Lower lobe of right lung (tissue), 2 donors: ENCODE measurements at regions not wholly inside any gene's neighbourhood (a gene's known extent, or its start where the extent isn't known, plus 50 kb on each side); places are given as distances from the start of the nearest gene placed in this dataset.

Experiments
- ATAC-seq, 2 donors: fragments of 200-7000 bp; cut with Tn5 transposase; one replicate each; pipeline ENCODE4 v1.9.1; 2020 to 2022; ENCODE audit warnings: mild to moderate bottlenecking in 2 of 2, moderate library complexity in 2 of 2
- DNase-seq: peaks from one replicate; pipeline ENCODE4 v3.0.0-alpha.2; 2020
- H3K27ac ChIP-seq: fragments of 200-600 bp; one replicate; pipeline ENCODE4 v1.8.0; 2022
- H3K27me3 ChIP-seq: fragments of 200-600 bp; one replicate; pipeline ENCODE4 v1.8.0; 2022; ENCODE audit warnings: low read depth
- H3K36me3 ChIP-seq: fragments of 200-600 bp; one replicate; pipeline ENCODE4 v1.8.0; 2022; ENCODE audit warnings: mild to moderate bottlenecking
- H3K4me1 ChIP-seq: fragments of 200-600 bp; one replicate; pipeline ENCODE4 v1.8.0; 2022
- H3K4me3 ChIP-seq: fragments of 200-600 bp; one replicate; pipeline ENCODE4 v1.8.0; 2022; ENCODE audit warnings: mild to moderate bottlenecking
- H3K9me3 ChIP-seq: fragments of 200-600 bp; one replicate; pipeline ENCODE4 v1.8.0; 2022
- intact Hi-C: fragments of 100-400 bp; cut with DNase I; formaldehyde crosslinking; loops from one replicate; pipeline ENCODE4 v1.11.0; 2022
- TF ChIP-seq, protein P1 (sequence below): fragments of 200-600 bp; IDR thresholded peaks from one replicate; pipeline ENCODE4 v1.8.0; 2022; ENCODE audit warnings: antibody characterized with exemption, mild to moderate bottlenecking
- donor health status: DM: no; HTN: yes; CAD: no; lungs with severe emphysema.

DNA sequence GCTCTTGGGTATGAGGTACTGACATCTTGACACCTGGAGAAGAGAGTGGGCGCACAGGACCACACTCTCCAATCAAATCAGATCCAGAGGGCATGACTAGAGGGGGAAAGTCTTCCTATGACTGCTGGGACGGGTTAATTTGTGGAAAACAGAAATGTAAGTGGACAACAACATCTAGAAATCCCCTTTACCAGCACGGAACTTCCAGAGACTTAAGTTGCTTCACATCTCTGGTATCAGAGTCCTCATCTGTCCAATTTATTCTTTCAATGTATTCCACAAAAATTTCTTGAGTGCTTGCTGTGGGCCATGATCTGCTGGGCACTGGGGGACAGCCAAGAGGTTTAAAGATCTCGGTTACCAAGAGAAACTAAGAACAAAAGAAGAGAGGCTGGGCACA lies 159.2 kb downstream of the COPRS start:
- DNase-seq (no peak), ATAC-seq (no peak)
- H3K4me3 ChIP-seq, result no peak overlapping the region

DNA sequence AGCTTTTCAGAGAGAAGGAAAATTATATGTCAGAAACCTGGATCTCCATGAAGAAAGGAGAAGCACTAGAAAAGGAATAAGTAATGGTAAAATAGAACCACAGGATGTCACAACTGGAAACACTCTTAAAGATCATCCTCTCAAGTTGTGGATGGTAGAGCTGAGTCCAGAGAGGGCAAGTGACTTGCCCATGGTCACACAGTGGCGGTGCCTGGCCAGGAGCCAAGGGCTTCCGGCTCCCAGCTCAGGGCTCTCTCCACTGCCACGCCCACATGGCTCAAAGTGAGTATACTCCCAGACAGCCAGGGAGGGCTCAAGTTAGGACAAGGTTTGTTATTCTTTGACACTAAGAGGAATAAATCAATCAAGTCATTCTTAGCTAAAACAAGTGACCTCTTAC lies 159.8 kb downstream of the COPRS start:
- no peak for DNase-seq
- Histone ChIP-seq H3K36me3 (no peaks in the 10 kb centered on the region), H3K27ac (no peak overlapping the region), H3K27me3 (no peaks in the 10 kb centered on the region), H3K9me3 (no peaks in the 10 kb centered on the region), H3K4me3 (no peak overlapping the region), H3K4me1 (no peaks in the 10 kb centered on the region)
- TF ChIP-seq, protein P1, sequence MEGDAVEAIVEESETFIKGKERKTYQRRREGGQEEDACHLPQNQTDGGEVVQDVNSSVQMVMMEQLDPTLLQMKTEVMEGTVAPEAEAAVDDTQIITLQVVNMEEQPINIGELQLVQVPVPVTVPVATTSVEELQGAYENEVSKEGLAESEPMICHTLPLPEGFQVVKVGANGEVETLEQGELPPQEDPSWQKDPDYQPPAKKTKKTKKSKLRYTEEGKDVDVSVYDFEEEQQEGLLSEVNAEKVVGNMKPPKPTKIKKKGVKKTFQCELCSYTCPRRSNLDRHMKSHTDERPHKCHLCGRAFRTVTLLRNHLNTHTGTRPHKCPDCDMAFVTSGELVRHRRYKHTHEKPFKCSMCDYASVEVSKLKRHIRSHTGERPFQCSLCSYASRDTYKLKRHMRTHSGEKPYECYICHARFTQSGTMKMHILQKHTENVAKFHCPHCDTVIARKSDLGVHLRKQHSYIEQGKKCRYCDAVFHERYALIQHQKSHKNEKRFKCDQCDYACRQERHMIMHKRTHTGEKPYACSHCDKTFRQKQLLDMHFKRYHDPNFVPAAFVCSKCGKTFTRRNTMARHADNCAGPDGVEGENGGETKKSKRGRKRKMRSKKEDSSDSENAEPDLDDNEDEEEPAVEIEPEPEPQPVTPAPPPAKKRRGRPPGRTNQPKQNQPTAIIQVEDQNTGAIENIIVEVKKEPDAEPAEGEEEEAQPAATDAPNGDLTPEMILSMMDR, result no peak
- intact Hi-C loops, result no loop called here
- no peak for ATAC-seq

More for the DNA sequence above, 159.2 kb downstream of the COPRS start:
- Histone ChIP-seq H3K4me1 (no peaks in the 10 kb centered on the region), H3K36me3 (no peaks in the 10 kb centered on the region), H3K27me3 (no peaks in the 10 kb centered on the region), H3K9me3 (no peaks in the 10 kb centered on the region), H3K27ac (no peak overlapping the region)
- intact Hi-C loops, result no loop called here
- TF ChIP-seq, protein P1, result no peak

DNA sequence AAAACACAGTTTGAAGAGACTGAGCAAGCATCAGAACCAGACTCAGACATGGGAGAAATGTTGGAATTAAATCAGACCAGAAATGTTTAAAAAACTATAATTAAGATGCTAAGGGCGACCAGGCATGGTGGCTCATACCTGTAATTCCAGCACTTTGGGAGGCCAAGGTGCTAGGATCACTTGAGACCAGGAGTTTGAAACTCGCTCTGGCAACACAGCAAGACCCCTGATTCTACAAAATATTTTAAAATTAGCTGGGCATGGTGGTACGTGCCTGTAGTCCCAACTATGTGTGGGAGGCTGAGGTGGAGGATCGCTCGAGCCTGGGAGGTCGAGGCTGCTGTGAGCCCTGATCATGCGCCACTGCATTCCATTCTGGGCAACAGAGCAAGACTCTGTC lies 160.3 kb downstream of the COPRS start:
- ATAC-seq (no peak), DNase-seq (no peak)
- H3K9me3 ChIP-seq, result no peaks in the 10 kb centered on the region
- no peaks in the 10 kb centered on the region for H3K27me3 ChIP-seq
- intact Hi-C loops, result no loop called here
- no peak overlapping the region for H3K27ac ChIP-seq
- no peak overlapping the region for H3K4me3 ChIP-seq
- TF ChIP-seq, protein P1, result no peak
- H3K36me3 ChIP-seq, result no peaks in the 10 kb centered on the region
- peaks cover 4% of the 10 kb centered on the region for H3K4me1 ChIP-seq

DNA sequence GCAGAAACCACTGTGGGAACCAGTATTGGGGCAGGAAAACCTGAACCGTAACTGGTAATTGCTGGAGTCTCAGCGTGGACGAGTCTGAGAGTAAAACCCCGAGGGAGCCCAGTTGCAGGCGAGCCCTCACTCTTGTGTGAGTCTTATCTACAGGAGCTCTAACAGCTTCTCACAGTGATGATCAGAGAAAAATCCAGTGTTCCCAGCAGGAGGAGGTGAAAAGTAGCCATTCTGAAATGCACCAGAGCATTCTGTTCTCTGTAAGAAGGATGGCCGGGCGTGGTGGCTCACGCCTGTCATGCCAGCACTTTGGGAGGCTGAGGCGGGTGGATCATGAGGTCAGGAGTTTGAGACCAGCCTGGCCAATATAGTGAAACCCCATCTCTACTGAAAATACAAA lies 161.2 kb downstream of the COPRS start:
- Histone ChIP-seq H3K9me3 (no peaks in the 10 kb centered on the region), H3K27me3 (no peaks in the 10 kb centered on the region), H3K36me3 (no peaks in the 10 kb centered on the region), H3K4me1 (peaks cover 4% of the 10 kb centered on the region), H3K4me3 (no peak overlapping the region), H3K27ac (no peak overlapping the region)
- no peak for DNase-seq
- TF ChIP-seq, protein P1, result no peak
- no peak for ATAC-seq
- intact Hi-C loops, result no loop called here

DNA sequence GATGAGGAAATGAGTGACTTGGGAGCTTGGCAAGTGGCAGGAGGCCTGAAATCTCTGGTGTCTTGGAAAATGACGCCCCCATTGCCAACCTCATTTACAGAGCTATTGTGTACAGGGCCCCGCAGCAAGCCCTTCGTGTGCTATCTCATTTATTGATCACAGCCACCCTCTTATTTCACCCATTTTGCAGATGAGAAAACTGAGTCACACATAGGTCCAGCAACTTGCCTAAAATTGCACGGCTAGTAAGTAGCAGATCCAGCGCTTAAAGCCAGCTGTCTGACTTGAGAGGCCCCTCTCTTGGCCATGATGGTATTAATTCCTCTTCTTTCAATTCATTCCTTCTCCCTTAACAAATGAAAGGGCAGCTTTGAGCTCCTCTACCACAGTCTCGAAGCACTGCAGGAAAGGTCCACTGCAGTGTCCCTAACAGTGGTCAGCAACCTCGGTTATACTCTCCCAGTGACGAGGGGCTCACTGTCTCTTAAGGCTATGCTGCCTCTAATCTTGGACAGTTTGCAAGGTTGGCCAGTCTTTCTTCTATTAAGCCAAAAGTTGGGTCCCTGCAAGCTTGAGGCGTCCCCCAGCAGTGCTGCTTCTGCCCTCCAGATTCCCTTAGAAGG lies 162.2 kb downstream of the COPRS start:
- no peaks in the 10 kb centered on the region for H3K9me3 ChIP-seq
- TF ChIP-seq, protein P1, result no peak
- no peaks in the 10 kb centered on the region for H3K27me3 ChIP-seq
- DNase-seq, result no peak
- H3K4me1 ChIP-seq, result peaks cover 4% of the 10 kb centered on the region
- ATAC-seq, result no peak
- intact Hi-C loops, result no loop called here
- H3K27ac ChIP-seq, result no peak overlapping the region
- H3K4me3 ChIP-seq, result no peak overlapping the region
- no peaks in the 10 kb centered on the region for H3K36me3 ChIP-seq
